ENCODE measurements at regions not wholly inside any gene's neighbourhood (a gene's known extent, or its start where the extent isn't known, plus 50 kb on each side); places are given as distances from the start of the nearest gene placed in this dataset.

GRCh38 chr22:47283616-47284270 is 521.3 kb downstream of the TBC1D22A start:
- intact Hi-C loops (cut with micrococcal nuclease; ENCODE audit: unreplicated experiment) (no loop called here), in situ Hi-C loops (cut with HindIII; ENCODE audit: low pct_unique_long_range_greater_than_20kb, low sequenced_read_pairs) (no loop called here)
- no peaks in the 10 kb centered on the region for H3K27me3 ChIP-seq (ENCODE audit: control insufficient read depth, insufficient read depth, low read length)
- no peak for DNase-seq (ENCODE audit: low read depth, low spot score)
- no peaks in the 10 kb centered on the region for H3K9me3 ChIP-seq (ENCODE audit: control insufficient read depth, insufficient read depth, low read depth, low read length)
- BruUV-seq (replicated peaks): no TSS peak
- H3K27ac ChIP-seq (ENCODE audit: low read length): no peak overlapping the region
- TF ChIP-seq SIN3A (IDR thresholded peaks at IDR 0.05; ENCODE audit: borderline replicate concordance, insufficient read depth, low read depth, low read length) (no peak), CTCF (IDR thresholded peaks at IDR 0.05) (no peak), POLR2AphosphoS5 (IDR thresholded peaks at IDR 0.05; ENCODE audit: low read depth, low read length) (no peak), TCF7L2 (IDR thresholded peaks at IDR 0.05; ENCODE audit: low read depth, low read length) (no peak)
- TF ChIP-seq, protein P1, sequence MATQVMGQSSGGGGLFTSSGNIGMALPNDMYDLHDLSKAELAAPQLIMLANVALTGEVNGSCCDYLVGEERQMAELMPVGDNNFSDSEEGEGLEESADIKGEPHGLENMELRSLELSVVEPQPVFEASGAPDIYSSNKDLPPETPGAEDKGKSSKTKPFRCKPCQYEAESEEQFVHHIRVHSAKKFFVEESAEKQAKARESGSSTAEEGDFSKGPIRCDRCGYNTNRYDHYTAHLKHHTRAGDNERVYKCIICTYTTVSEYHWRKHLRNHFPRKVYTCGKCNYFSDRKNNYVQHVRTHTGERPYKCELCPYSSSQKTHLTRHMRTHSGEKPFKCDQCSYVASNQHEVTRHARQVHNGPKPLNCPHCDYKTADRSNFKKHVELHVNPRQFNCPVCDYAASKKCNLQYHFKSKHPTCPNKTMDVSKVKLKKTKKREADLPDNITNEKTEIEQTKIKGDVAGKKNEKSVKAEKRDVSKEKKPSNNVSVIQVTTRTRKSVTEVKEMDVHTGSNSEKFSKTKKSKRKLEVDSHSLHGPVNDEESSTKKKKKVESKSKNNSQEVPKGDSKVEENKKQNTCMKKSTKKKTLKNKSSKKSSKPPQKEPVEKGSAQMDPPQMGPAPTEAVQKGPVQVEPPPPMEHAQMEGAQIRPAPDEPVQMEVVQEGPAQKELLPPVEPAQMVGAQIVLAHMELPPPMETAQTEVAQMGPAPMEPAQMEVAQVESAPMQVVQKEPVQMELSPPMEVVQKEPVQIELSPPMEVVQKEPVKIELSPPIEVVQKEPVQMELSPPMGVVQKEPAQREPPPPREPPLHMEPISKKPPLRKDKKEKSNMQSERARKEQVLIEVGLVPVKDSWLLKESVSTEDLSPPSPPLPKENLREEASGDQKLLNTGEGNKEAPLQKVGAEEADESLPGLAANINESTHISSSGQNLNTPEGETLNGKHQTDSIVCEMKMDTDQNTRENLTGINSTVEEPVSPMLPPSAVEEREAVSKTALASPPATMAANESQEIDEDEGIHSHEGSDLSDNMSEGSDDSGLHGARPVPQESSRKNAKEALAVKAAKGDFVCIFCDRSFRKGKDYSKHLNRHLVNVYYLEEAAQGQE (IDR thresholded peaks at IDR 0.05; ENCODE audit: insufficient read depth in 1 of 2, low read depth in 2 of 2, low read length in 1 of 2): no peak
- H3K36me3 ChIP-seq (ENCODE audit: control insufficient read depth, insufficient read depth, low read length): no peaks in the 10 kb centered on the region
- no peaks in the 10 kb centered on the region for H3K4me1 ChIP-seq (ENCODE audit: control insufficient read depth, insufficient read depth, low read length)
- no peak overlapping the region for H3K4me3 ChIP-seq (ENCODE audit: low read depth in 2 of 2, low read length in 2 of 2)
- ChIA-PET POLR2A (no interaction called here), CTCF (no interaction called here)
- no peak for ATAC-seq

DNA sequence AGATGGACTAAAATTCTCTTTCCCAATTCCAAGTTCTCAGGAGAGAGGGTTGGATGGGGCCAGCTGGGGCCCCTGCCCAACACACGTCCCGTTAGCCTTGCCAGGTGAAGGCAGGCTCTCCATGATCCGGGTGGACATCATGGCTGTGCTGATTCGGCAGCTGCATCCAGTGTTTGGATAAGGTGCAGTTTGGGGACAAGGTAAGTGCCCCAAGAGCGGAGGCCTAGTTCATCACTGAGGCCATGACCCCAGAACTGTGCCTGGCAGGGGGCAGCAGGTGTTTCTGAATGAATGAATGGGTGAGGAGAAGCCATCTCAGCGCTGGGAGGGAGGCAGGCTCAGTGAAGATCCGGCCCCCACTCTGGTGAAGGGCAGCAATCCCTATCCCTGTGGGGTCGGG is 520.4 kb downstream of the TBC1D22A start:
- TF ChIP-seq CTCF (IDR thresholded peaks at IDR 0.05): no peak
- no peak for TF ChIP-seq POLR2AphosphoS5 (IDR thresholded peaks at IDR 0.05; ENCODE audit: low read depth, low read length)
- no peak for TF ChIP-seq SIN3A (IDR thresholded peaks at IDR 0.05; ENCODE audit: borderline replicate concordance, insufficient read depth, low read depth, low read length)
- TF ChIP-seq, protein P1 (IDR thresholded peaks at IDR 0.05; ENCODE audit: insufficient read depth in 1 of 2, low read depth in 2 of 2, low read length in 1 of 2): no peak
- no peak for TF ChIP-seq TCF7L2 (IDR thresholded peaks at IDR 0.05; ENCODE audit: low read depth, low read length)
- Histone ChIP-seq H3K27me3 (ENCODE audit: control insufficient read depth, insufficient read depth, low read length) (no peaks in the 10 kb centered on the region), H3K4me1 (ENCODE audit: control insufficient read depth, insufficient read depth, low read length) (no peaks in the 10 kb centered on the region), H3K4me3 (ENCODE audit: low read depth in 2 of 2, low read length in 2 of 2) (no peak overlapping the region), H3K27ac (ENCODE audit: low read length) (no peak overlapping the region), H3K9me3 (ENCODE audit: control insufficient read depth, insufficient read depth, low read depth, low read length) (no peaks in the 10 kb centered on the region), H3K36me3 (ENCODE audit: control insufficient read depth, insufficient read depth, low read length) (no peaks in the 10 kb centered on the region)
- DNase-seq (ENCODE audit: low read depth, low spot score) (no peak), ATAC-seq (no peak)
- ChIA-PET CTCF (no interaction called here), POLR2A (no interaction called here)
- BruUV-seq (replicated peaks): no TSS peak
- in situ Hi-C loops (cut with HindIII; ENCODE audit: low pct_unique_long_range_greater_than_20kb, low sequenced_read_pairs): no loop called here
- intact Hi-C loops (cut with micrococcal nuclease; ENCODE audit: unreplicated experiment): no loop called here

Measured in Panc1 (cell line).